Lung (tissue), 12 donors: ENCODE measurements at regions not wholly inside any gene's neighbourhood (a gene's known extent, or its start where the extent isn't known, plus 50 kb on each side); places are given as distances from the start of the nearest gene placed in this dataset. TPM values are rescaled to one million over a fixed set of nuclear protein-coding genes. Genes with fewer than 3 reads are reported as not detected.

Experiments
- ATAC-seq: fragments of 200-7000 bp; cut with Tn5 transposase; one replicate; pipeline ENCODE4 v1.9.1; 2020; ENCODE audit warnings: moderate number of reproducible peaks; ENCODE audit not compliant: insufficient read depth, low FRiP score
- DNase-seq, 3 donors: peaks; one replicate each; pipeline ENCODE4 v3.0.0-alpha.2; 2013 to 2017
- H3K27ac ChIP-seq, 2 donors: one replicate each; pipeline ENCODE4 v1.5.1; 2013; ENCODE audit warnings: mild to moderate bottlenecking in 2 of 2, moderate library complexity in 2 of 2, control low read depth in 1 of 2, inconsistent platforms in 1 of 2, low read depth in 1 of 2, low read length in 1 of 2
- H3K27me3 ChIP-seq, 3 donors: one replicate each; pipeline ENCODE4 v1.5.1; 2013; ENCODE audit warnings: low read length in 2 of 3; ENCODE audit not compliant: control insufficient read depth in 3 of 3, insufficient read depth in 3 of 3
- H3K36me3 ChIP-seq, 4 donors: one replicate each; pipeline ENCODE4 v1.5.1; 2013; ENCODE audit warnings: low read length in 4 of 4, mild to moderate bottlenecking in 1 of 4, moderate library complexity in 1 of 4; ENCODE audit not compliant: control insufficient read depth in 4 of 4, insufficient read depth in 4 of 4
- H3K4me1 ChIP-seq, 5 donors: one replicate each; pipeline ENCODE4 v1.5.1; 2013; ENCODE audit warnings: low read length in 5 of 5, mild to moderate bottlenecking in 2 of 5, moderate library complexity in 1 of 5; ENCODE audit not compliant: control insufficient read depth in 5 of 5, insufficient read depth in 5 of 5
- H3K4me3 ChIP-seq: one replicate; pipeline ENCODE4 v1.5.1; 2013; ENCODE audit warnings: mild to moderate bottlenecking, control low read depth, moderate library complexity
- H3K9ac ChIP-seq, 2 donors: one replicate each; pipeline ENCODE4 v1.5.1; 2013; ENCODE audit warnings: low read length in 2 of 2, control low read depth in 1 of 2; ENCODE audit not compliant: insufficient read depth in 1 of 2
- H3K9me3 ChIP-seq, 4 donors: one replicate each; pipeline ENCODE4 v1.5.1; 2013; ENCODE audit warnings: low read length in 3 of 4, mild to moderate bottlenecking in 1 of 4, moderate library complexity in 1 of 4; ENCODE audit not compliant: control insufficient read depth in 4 of 4, insufficient read depth in 3 of 4
- WGBS, 2 donors: extraction: QIAGEN DNeasy Blood & Tissue Kit; methylation state at CpG; one replicate each; pipeline ENCODE4 v1.1.7; 2013; 5-methylcytosine and 5-hydroxymethylcytosine counted together
- small RNA-seq: library from RNA; depleted of rRNA; stranded (forward); fragments of <200 nt; gene quantifications from one replicate; pipeline ENCODE3, GENCODE V24; 2014; ENCODE audit warnings: low replicate concordance
- TF ChIP-seq, protein P1 (sequence below): IDR thresholded peaks from 2 replicates; pipeline ENCODE4 v1.5.1; 2012; ENCODE audit warnings: mild to moderate bottlenecking; ENCODE audit errors: control extremely low read depth, extremely low read depth
- donor health status: control.
- donor health status: control.
- donor health status: Bipolar disorder and iron deficiency.
- donor health status: healthy.
- donor health status: DM: yes; HTN: yes; CAD: no.

DNA sequence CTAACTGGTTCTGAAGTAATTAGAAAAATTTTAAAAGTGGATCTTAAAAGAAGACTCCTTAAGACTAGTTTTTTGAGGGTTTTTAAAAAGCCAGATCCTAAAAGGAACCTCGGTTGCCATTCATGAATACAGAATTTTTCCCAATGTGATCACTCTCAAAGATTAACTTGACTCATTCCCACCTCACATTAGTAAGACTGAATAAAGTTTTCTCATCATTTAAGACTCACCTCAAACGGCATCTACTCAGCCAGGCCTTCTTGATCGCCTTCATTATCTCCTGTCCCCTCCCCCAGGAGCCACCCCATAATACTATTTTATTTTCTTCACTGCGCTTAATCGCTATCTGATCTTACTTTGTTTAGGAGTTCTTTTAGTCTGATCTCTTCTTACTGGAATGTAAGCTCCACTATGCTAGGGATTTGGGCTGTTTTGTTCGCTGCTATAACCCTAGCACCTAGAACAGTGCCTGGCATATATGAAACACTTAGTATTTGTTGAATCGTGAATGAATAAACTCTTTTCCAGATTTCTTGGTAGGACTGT is 55.9 kb upstream of the PCGF5 start:
- DNase-seq: peak in 2 of 3 donors; percentile 6 to 13
- H3K27me3 ChIP-seq: no peaks in the 10 kb centered on the region
- H3K4me1 ChIP-seq: peaks cover 0 to 6% (median 0%) of the 10 kb centered on the region in 5 donors
- WGBS, 2 donors: 78 to 89% methylated on average over 7 of the region's 7 CpGs
- TF ChIP-seq, protein P1, sequence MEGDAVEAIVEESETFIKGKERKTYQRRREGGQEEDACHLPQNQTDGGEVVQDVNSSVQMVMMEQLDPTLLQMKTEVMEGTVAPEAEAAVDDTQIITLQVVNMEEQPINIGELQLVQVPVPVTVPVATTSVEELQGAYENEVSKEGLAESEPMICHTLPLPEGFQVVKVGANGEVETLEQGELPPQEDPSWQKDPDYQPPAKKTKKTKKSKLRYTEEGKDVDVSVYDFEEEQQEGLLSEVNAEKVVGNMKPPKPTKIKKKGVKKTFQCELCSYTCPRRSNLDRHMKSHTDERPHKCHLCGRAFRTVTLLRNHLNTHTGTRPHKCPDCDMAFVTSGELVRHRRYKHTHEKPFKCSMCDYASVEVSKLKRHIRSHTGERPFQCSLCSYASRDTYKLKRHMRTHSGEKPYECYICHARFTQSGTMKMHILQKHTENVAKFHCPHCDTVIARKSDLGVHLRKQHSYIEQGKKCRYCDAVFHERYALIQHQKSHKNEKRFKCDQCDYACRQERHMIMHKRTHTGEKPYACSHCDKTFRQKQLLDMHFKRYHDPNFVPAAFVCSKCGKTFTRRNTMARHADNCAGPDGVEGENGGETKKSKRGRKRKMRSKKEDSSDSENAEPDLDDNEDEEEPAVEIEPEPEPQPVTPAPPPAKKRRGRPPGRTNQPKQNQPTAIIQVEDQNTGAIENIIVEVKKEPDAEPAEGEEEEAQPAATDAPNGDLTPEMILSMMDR: no peak
- H3K9ac ChIP-seq: peak overlapping the region in 1 of 2 donors; percentile 71
- ATAC-seq: no peak
- no peaks in the 10 kb centered on the region for H3K36me3 ChIP-seq
- no peak overlapping the region for H3K4me3 ChIP-seq
- peak overlapping the region in 1 of 2 donors; percentile 100 for H3K27ac ChIP-seq
- H3K9me3 ChIP-seq: no peaks in the 10 kb centered on the region

DNA sequence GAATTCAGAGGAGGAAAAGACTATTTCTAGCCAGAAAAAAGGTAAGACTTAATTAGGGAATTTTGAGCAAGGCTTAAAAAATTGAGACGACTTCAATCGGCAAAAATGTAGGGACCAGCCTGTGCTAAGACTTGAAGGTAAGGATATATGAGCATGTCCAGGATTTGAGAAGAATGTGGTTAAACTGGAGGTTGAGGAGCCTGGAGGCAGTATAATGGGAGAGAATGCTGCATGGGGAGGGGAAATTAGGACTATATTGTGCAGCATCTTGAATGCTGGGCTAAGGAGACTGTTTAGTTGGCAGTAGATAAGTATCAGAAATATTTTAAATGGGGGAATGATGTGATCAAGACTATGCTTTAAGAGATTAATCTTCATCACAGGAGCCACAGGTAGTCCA is 53.1 kb upstream of the PCGF5 start:
- no peak for DNase-seq
- H3K9ac ChIP-seq: no peak overlapping the region
- H3K36me3 ChIP-seq: no peaks in the 10 kb centered on the region
- H3K4me1 ChIP-seq: peaks cover 0 to 12% (median 4%) of the 10 kb centered on the region in 5 donors
- no peak overlapping the region for H3K4me3 ChIP-seq
- ATAC-seq: no peak
- no peaks in the 10 kb centered on the region for H3K27me3 ChIP-seq
- H3K9me3 ChIP-seq: no peaks in the 10 kb centered on the region
- TF ChIP-seq, protein P1: no peak
- H3K27ac ChIP-seq: no peak overlapping the region
- WGBS, 2 donors: 95 to 96% methylated on average over 2 of the region's 2 CpGs

DNA sequence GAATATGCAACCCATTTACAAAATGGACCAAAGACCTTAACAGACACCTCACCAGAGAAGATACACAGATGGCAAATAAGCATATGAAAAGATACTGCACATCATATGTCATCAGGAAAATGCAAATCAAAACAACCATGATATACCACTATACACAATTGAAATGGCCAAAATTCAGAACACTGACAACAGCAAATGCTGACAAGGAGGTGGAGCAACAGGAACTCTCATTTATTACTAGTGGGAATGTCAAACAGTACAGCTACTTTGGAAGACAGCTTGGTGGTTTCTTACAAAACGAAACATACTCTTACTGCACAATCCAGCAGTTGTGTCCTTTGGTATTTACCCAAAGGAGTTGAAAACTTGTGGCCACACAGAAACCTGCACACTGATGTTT is 50.0 kb upstream of the PCGF5 start:
- no peak overlapping the region for H3K4me3 ChIP-seq
- WGBS, 2 donors: 94 to 98% methylated on average over 1 of the region's 1 CpG

More for the DNA sequence above, 50.0 kb upstream of the PCGF5 start:
- Histone ChIP-seq H3K27me3 (no peaks in the 10 kb centered on the region), H3K27ac (no peak overlapping the region), H3K4me1 (peaks cover 0 to 16% (median 0%) of the 10 kb centered on the region in 5 donors), H3K36me3 (peaks cover 0 to 2% (median 0%) of the 10 kb centered on the region in 4 donors), H3K9ac (no peak overlapping the region), H3K9me3 (peaks cover 0 to 2% (median 0%) of the 10 kb centered on the region in 4 donors)
- DNase-seq: no peak
- TF ChIP-seq, protein P1: no peak
- ATAC-seq: no peak

Small RNAs in the stretch of these regions (small RNA-seq; reads per million reads assigned to genes)
- gene AL365434.2: not detected
